COR-L47 (cell line): ENCODE measurements at regions not wholly inside any gene's neighbourhood (a gene's known extent, or its start where the extent isn't known, plus 50 kb on each side); places are given as distances from the start of the nearest gene placed in this dataset.
"Not testable (repeated sequence)": the region's sequence is repeated elsewhere in the genome, so short reads cannot be mapped to it uniquely, and the experiment has no call there.

ENCODE experiments used
- DNase-seq: peaks from one replicate; lab custom pipeline; 2025; lab: John Stamatoyannopoulos, UW

DNA sequence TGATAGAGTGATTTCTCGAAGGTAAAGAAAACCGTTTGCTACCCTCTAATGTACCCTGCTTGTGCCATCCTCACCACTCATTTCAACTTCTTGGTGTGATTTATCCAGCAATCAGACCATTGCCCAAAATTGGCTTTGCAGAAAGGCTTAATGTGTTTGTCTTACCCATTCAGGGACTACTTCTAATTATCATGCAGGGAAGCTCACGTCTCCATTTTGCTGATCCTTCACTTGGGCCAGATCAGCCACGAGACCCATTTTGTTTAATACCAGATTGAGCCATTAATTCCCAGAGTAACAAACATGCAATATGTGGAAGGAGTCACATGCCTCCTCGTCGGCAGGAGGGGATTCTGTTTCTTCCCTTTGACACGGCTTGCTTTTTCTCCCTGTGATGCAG lies 51.1 kb upstream of the CRY1 start:
- no peak for DNase-seq

- no peak for DNase-seq
These were observed 51.6 kb upstream of the CRY1 start for GRCh38 chr12:107144990-107145389.

DNA sequence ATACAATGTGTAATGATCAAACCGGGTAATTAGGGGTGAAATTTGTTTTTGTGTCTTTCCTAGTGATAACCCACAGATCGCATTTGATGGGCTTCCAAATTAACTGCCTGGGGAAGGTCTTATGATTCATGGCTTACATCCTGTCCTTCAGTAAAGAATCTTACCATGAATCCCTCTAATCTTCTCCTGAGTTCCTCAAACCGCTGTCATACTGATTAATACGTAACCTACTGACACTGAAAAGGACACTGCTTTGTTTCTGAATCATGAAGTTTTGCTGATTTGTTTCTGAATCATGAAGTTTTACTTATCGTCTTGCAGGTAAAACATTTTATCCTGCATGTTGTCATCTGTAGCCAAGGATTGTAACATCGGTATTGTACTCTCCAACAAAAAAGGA lies 52.0 kb upstream of the CRY1 start:
- no peak for DNase-seq

GRCh38 chr12:107148107-107148506 lies 54.8 kb upstream of the CRY1 start:
- DNase-seq = no peak

GRCh38 chr12:107152315-107152714 lies 59.0 kb upstream of the CRY1 start:
- DNase-seq = no peak

DNA sequence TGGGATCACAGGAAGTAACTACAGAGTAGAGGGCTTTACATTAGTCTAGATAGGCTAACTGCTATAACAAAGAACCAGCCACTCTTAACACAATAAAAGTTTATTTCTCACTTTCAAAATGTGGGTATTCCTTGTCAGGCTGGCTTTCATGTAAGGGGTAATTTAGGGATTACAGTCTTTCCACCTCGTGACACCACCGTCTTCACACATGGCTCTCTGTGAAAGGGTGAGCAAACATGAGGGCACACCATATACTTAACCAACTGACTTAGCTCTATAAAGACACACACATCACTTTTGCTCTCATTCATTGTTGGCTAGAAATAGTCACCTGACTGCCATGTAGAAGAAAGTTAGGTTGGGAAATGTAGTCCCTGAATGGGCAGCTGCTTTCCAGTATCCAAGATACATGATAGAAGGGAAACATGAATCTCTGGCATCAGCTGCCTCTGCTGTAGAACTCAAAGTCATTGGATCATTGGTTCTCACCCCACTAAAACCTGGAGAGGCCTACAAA lies 66.1 kb upstream of the CRY1 start:
- DNase-seq = no peak

GRCh38 chr12:107163413-107163812 lies 70.1 kb upstream of the CRY1 start:
- DNase-seq = no peak

DNA sequence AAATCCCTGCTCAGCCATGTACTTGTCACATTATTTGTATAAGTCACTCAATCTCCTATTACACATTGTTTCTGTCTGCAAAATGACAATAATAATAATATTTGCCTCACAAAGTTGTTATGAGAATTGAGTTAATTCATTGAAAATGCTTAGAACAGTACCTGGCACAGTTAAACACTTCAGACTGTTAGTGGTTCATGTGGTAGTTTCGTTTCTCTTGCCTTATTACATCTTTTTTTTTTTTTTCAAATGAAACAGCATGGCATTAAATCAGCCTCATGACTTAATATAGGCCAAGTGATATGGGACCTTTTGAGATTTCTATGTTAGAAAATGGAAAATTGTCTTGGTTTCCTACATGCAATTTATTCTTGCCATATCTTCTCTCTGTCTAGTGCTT lies 71.0 kb upstream of the CRY1 start:
- DNase-seq = no peak

DNA sequence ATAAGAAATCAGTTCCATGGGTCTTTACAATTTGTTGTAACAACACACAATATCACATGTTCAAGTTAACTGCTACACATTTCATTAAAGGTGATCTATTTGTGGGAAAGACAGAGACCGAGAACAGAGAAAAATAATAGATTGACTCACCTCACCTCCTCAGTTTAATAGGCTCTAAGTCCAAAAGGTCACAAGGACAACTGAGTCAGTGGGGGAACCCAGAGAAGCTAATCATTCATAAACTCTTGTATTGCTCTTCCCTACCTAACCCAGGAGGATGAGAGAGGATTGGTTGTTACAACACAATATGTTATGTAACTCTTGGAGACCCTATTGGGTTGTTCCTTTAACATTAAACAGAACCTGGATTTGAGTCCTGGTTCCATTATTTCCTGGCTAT lies 72.2 kb upstream of the CRY1 start:
- DNase-seq = no peak

GRCh38 chr12:107167756-107168155 lies 74.4 kb upstream of the CRY1 start:
- DNase-seq = no peak

- DNase-seq = peak; percentile 86
These were observed 75.9 kb upstream of the CRY1 start for GRCh38 chr12:107169200-107169599.

DNA sequence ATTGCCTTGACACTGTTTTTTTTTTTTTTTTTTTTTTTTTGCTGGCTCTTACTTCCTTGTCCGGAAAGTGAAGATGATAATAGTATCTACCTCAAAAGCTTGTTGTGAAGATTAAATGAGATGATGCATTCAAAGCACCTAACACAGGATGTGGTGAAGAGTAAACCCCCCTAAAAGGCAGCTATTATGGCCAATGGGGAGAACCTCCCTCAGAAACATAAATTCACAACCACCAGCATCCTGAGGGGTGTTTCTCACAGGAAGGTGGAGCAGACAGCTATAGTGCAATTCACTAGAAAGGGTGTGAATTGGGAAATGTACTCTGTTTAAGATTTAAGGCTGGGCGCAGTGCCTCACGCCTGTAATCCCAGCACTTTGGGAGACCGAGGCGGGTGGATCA lies 85.4 kb upstream of the CRY1 start:
- no peak for DNase-seq

GRCh38 chr12:107179871-107180270 lies 86.5 kb upstream of the CRY1 start:
- no peak for DNase-seq

- no peak for DNase-seq
These were observed 86.9 kb upstream of the CRY1 start for GRCh38 chr12:107180272-107180671.

DNA sequence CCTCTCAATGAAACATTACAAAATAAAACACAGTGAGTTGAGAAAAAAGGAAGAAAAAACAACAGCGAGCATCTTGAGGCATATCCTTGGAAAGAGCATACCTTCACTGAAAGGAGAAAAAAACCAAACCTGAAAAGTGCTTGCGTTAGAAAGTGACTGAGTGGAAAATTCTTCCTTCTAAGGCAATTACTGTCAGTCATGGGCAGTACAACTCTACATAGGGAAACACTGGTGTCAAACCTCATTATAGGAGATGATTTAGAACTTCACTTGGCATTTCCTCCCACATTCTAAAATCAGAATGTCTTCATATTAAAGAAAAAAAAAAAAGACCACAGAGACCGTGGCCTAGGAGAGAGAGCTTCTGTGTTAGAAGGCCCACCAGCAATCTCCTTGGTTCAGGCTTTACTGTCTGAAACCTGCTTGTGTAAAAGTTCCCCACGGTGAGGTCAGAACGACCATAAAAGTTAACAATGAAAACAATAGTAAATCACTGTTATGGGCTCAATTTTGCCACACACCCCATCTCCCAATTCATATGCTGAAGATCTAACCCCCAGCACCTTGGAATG lies 91.1 kb upstream of the CRY1 start:
- DNase-seq = no peak

DNA sequence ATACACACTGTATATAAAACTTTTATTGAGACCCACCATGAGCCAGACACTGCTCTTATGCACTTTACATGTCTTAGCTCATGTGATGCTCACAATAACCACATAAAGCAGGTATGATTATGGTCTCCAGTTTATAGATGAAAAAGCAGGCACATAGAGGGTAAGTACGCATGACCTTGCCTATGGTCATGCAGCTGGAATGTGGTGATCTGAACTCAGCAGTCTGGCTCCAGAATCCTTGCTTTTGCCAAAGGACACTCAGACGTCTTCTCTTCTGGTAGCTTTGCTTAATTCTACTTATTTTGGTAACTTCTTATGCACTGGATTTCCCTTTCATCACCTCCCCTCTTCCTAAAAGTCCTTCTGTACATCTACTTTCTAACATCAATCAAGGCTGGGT lies 103.3 kb upstream of the CRY1 start:
- no peak for DNase-seq

DNA sequence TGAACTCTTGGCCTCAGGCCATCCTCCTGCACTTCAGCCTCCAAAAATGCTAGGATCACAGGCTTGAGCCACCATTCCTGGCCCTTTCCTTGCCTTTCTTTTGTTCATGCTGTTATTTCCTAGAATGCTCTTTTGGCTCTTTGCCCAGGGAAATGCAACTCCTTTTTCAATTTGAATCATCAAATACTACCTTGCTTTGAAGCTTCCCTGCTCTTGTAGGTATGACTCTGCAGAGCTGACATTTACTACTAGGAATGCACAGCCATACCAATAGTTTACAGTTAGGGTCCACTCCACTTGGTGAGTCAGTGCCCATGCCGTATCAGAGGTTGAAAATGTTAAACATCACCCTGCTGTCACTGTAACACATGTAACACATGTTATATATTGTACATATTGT lies 107.0 kb upstream of the CRY1 start:
- peak; percentile 32 for DNase-seq

- DNase-seq = no peak
These were observed 114.7 kb upstream of the CRY1 start for GRCh38 chr12:107207931-107208525.

- DNase-seq = not testable (repeated sequence)
These were observed 116.4 kb upstream of the CRY1 start for GRCh38 chr12:107209700-107210099.

DNA sequence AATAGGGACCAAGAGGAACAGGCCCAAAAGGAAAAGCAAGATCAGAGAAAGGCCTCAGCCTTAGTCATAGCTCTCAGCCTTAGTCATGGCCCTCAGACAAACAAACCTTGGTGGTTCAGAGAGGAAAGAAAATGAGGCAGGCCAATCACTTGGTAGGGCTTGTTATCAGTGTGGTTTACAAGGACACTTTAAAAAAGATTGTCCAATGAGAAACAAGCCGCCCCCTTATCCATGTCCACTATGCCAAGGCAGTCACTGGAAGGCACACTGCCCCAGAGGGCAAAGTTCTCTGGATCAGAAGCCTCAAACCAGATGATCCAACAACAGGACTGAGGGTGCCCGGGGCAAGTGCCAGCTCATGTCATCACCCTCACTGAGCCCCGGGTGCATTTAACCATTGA lies 121.0 kb upstream of the CRY1 start:
- not testable (repeated sequence) for DNase-seq

- DNase-seq = not testable (repeated sequence)
These were observed 123.1 kb upstream of the CRY1 start for GRCh38 chr12:107216411-107216810.

- DNase-seq = no peak
These were observed 126.0 kb upstream of the CRY1 start for GRCh38 chr12:107219301-107219700.

DNA sequence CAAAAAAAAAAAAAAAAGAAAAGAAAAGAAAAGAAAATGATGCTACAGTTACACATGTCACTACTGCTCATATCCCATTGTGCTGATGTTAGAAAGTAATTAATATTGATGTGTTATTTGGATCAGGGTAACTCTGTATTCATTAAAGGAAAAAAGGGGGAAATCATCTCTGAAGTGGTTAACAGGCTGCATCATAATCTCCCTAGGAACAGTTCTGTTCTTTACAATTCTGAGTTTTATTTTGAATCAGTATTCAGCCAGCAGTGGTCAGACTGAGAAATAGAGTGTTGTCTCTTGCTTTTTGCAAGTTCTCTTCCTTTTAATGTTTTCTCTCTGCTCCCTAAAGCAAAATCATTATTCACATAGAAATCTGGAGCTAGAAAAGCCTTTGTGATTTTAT lies 128.6 kb upstream of the CRY1 start:
- no peak for DNase-seq

- DNase-seq = no peak
These were observed 130.5 kb upstream of the CRY1 start for GRCh38 chr12:107223821-107224220.
